ENCODE measurements at regions not wholly inside any gene's neighbourhood (a gene's known extent, or its start where the extent isn't known, plus 50 kb on each side); places are given as distances from the start of the nearest gene placed in this dataset.

- 17% methylated on average over 1 of the region's 1 CpG for WGBS (ENCODE audit: insufficient coverage, insufficient replicate concordance, low lambda C conversion rate, missing lambda C conversion rate)
- POLR2A ChIA-PET: no interaction called here
- Histone ChIP-seq H3K36me3 (ENCODE audit: control insufficient read depth in 2 of 2, insufficient read depth in 2 of 2, low read length in 1 of 2) (no peaks in the 10 kb centered on the region), H2AFZ (ENCODE audit: control insufficient read depth, low read depth, low read length) (no peak overlapping the region), H3K27ac (ENCODE audit: control insufficient read depth, insufficient read depth) (no peak overlapping the region), H3K4me2 (ENCODE audit: control insufficient read depth, insufficient read depth) (no peak overlapping the region), H3K4me1 (ENCODE audit: control insufficient read depth, insufficient read depth, low read length) (no peaks in the 10 kb centered on the region), H3K27me3 (replicated peaks in 1 of 2; ENCODE audit: control insufficient read depth in 2 of 2, insufficient read depth in 2 of 2, low read length in 1 of 2) (no peaks in the 10 kb centered on the region), H3K9me3 (replicated peaks; ENCODE audit: control insufficient read depth, insufficient read depth, low read length) (no peaks in the 10 kb centered on the region), H3K4me3 (no peak overlapping the region), H3K79me2 (ENCODE audit: control insufficient read depth, insufficient read depth, low read length) (no peaks in the 10 kb centered on the region), H4K20me1 (ENCODE audit: control insufficient read depth, insufficient read depth) (no peaks in the 10 kb centered on the region), H3K9ac (ENCODE audit: control insufficient read depth, insufficient read depth, low read length) (no peak overlapping the region)
- in situ Hi-C loops (cut with MboI): no loop called here
- ATAC-seq (no peak), DNase-seq (ENCODE audit: low read depth, low spot score) (no peak), FAIRE-seq (no peak)
- intact Hi-C loops (cut with micrococcal nuclease; ENCODE audit: unreplicated experiment): no loop called here
- CTCF ChIA-PET: no interaction called here
- TF ChIP-seq NFIC (IDR thresholded peaks at IDR 0.05; ENCODE audit: low read depth, low read length): no peak
- TF ChIP-seq CHD2 (IDR thresholded peaks at IDR 0.05; ENCODE audit: borderline replicate concordance, low read depth, low read length): no peak
- TF ChIP-seq SMAD5 (IDR thresholded peaks at IDR 0.05; ENCODE audit: low read depth): no peak
- SMC1A ChIA-PET (ENCODE audit: uncharacterized antibody, unreplicated experiment): interaction anchor here (1.5 to 1.6 kb wide), 2 partner anchors 9 to 77 kb away, joined by 3 read pairs; no protein-coding TSS in a partner anchor
- RAD21 ChIA-PET (ENCODE audit: unreplicated experiment): no interaction called here
- no TSS peak for BruUV-seq (replicated peaks)
Observed at GRCh38 chr13:68410007-68410406, 1179.9 kb upstream of the PCDH9 start.

- in situ Hi-C loops (cut with MboI): no loop called here
- CTCF ChIA-PET: no interaction called here
- FAIRE-seq (no peak), ATAC-seq (no peak), DNase-seq (ENCODE audit: low read depth, low spot score) (no peak)
- Histone ChIP-seq H3K27ac (ENCODE audit: control insufficient read depth, insufficient read depth) (no peak overlapping the region), H3K4me3 (no peak overlapping the region), H3K4me2 (ENCODE audit: control insufficient read depth, insufficient read depth) (no peak overlapping the region), H3K9me3 (replicated peaks; ENCODE audit: control insufficient read depth, insufficient read depth, low read length) (no peaks in the 10 kb centered on the region), H3K36me3 (ENCODE audit: control insufficient read depth in 2 of 2, insufficient read depth in 2 of 2, low read length in 1 of 2) (no peaks in the 10 kb centered on the region), H3K4me1 (ENCODE audit: control insufficient read depth, insufficient read depth, low read length) (no peaks in the 10 kb centered on the region), H3K27me3 (replicated peaks in 1 of 2; ENCODE audit: control insufficient read depth in 2 of 2, insufficient read depth in 2 of 2, low read length in 1 of 2) (no peaks in the 10 kb centered on the region), H3K9ac (ENCODE audit: control insufficient read depth, insufficient read depth, low read length) (no peak overlapping the region), H3K79me2 (ENCODE audit: control insufficient read depth, insufficient read depth, low read length) (no peaks in the 10 kb centered on the region), H4K20me1 (ENCODE audit: control insufficient read depth, insufficient read depth) (no peaks in the 10 kb centered on the region), H2AFZ (ENCODE audit: control insufficient read depth, low read depth, low read length) (no peak overlapping the region)
- POLR2A ChIA-PET: no interaction called here
- RAD21 ChIA-PET (ENCODE audit: unreplicated experiment): no interaction called here
- BruUV-seq (replicated peaks): no TSS peak
- TF ChIP-seq CHD1 (IDR thresholded peaks at IDR 0.05; ENCODE audit: low read depth, low read length): no peak
- SMC1A ChIA-PET (ENCODE audit: uncharacterized antibody, unreplicated experiment): no interaction called here
- intact Hi-C loops (cut with micrococcal nuclease; ENCODE audit: unreplicated experiment): no loop called here
- WGBS (ENCODE audit: insufficient coverage, insufficient replicate concordance, low lambda C conversion rate, missing lambda C conversion rate): 60% methylated on average over 5 of the region's 5 CpGs
Observed at GRCh38 chr13:68390987-68391386, 1160.9 kb upstream of the PCDH9 start.
